DOHH2 (cell line): ENCODE measurements at regions not wholly inside any gene's neighbourhood (a gene's known extent, or its start where the extent isn't known, plus 50 kb on each side); places are given as distances from the start of the nearest gene placed in this dataset.

Experiments
- CTCF ChIP-seq: fragments of 200-600 bp; sonication (generic); IDR thresholded peaks from one replicate; pipeline ENCODE4 v1.5.1; 2014; ENCODE audit warnings: antibody characterized with exemption, mild to moderate bottlenecking, low read depth, low read length; ENCODE audit not compliant: poor library complexity, severe bottlenecking
- EZH2phosphoT487 ChIP-seq: fragments of 200-600 bp; sonication (generic); IDR thresholded peaks from 2 replicates; pipeline ENCODE4 v1.6.1; 2017; ENCODE audit warnings: borderline replicate concordance, mild to moderate bottlenecking, antibody characterized with exemption, low read length, moderate library complexity, mixed read lengths

- no peak for TF ChIP-seq CTCF
- TF ChIP-seq EZH2phosphoT487 = no peak
Measured at GRCh38 chr14:85333313-85333712, 196.6 kb upstream of the FLRT2 start.
